NCI-H187 (cell line): ENCODE measurements at regions not wholly inside any gene's neighbourhood (a gene's known extent, or its start where the extent isn't known, plus 50 kb on each side); places are given as distances from the start of the nearest gene placed in this dataset.
A peak's percentile ranks its signal among the peaks of the same experiment; 100 is the strongest.
"Not testable (repeated sequence)": the region's sequence is repeated elsewhere in the genome, so short reads cannot be mapped to it uniquely, and the experiment has no call there.

ENCODE experiments used
- DNase-seq, 2 experiments: peaks; one replicate each; lab custom pipeline; 2025; lab: John Stamatoyannopoulos, UW

- DNase-seq = no peak
Observed at GRCh38 chr4:128688846-128689437, 120.6 kb upstream of the JADE1 start.

DNA sequence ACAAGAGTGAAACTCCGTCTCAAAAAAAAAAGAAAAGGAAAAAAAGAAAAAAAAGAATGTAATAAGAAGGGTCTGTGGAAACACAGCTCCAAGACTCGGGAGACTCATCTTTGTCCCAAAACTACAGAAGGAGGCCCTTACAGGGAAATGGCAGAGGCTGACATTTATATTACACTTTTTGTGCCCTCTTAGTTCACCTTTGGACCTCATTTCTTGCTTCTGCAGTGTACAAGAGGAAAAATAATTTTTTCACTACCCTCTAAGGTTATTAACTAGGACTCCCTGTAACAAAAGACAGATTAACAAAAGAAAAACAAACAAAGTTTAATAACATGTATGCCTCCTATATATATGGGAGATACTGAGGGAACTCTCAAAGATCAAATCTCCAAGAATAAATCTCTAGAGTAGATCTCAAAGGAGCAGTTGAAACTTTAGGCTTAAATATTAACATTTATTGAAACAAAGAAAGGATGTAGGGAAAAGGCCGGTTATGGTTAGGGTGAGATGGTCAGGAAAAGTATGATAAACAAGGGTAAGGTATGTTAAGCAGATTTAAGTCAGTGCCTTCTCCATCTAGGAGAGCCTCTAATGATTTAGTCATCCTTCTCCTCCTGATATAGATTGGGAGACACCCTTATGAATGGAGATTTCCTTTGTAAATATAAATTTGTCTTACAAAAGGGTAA, 121.3 kb upstream of the JADE1 start:
- DNase-seq = no peak

- DNase-seq = no peak
Observed at GRCh38 chr4:128686810-128687209, 122.7 kb upstream of the JADE1 start.

DNA sequence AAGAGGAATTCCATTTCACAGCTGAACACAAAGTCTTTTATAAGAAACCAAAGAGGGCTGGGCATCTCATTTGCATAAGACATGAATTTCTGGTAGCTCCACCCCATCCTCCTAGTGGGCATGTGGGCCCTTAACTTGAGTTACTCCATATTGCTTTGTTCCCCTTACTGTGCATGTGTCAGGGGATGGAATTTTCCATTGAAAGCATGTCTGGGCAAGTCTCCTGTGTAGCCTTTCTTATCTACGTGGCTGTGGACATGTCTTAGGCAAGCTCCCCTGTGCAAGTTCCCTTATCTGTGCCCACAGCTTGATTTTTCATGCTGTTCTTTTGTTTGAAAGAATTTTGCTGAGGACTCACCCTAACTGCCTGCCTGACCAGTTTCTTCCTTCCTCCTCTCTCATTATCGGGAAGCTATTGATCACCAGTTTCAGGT, 123.5 kb upstream of the JADE1 start:
- DNase-seq = no peak

GRCh38 chr4:128684016-128684415, 125.5 kb upstream of the JADE1 start:
- no peak for DNase-seq

DNA sequence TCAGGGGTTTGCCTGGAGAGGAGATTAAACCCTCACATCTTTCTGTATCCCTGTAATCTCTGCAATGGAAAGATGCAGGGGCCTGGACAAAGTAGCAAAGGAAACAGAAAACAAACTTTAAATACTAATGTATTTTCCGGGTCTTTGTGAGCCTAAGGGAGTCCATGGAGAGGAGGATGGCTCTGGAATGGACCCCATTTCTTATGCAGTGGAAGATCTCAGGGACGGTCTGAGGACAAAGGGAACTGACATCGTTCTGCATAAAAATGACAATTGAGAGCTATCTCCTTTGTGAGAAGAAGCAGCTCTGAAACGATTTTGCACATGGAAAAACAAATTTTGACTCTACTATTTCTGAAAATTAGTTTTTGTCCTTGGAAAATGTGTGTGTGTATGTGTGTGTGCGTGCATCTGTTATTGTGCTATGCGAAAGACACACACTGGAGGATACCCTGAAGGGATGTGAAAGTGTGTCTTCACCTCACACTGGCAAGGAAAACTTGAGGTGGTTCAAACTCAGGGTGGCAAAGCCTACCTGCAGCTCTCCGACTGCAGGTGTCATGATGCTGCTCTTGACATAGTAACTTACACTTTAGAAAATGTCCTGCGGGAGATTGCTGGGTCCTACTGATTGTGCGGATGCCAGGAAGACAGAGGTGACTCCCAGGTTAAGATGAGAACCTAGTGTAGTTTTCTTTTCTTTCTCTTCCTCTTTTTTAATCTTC, 126.4 kb upstream of the JADE1 start:
- DNase-seq = no peak

- no peak for DNase-seq
Observed at GRCh38 chr4:128676095-128676494, 133.4 kb upstream of the JADE1 start.

DNA sequence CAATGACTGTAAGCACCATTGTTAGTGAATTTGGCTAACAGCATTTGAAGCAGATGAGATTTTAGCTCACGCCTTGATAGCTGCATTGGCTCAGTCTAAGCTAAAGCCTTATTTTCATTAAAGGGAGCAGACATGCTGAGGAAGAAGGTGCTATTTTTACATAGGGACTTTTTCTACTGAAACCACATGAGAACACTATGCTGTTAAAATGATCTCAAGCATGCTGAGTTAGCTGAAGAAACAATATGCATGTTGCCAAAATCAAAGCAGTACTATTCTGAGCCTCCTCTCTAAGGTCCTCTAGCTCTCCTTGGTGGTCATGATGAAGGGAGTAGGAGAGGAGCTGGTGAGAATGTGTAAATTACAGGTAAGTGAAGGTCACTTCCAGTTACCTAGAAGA, 134.4 kb upstream of the JADE1 start:
- DNase-seq = no peak

DNA sequence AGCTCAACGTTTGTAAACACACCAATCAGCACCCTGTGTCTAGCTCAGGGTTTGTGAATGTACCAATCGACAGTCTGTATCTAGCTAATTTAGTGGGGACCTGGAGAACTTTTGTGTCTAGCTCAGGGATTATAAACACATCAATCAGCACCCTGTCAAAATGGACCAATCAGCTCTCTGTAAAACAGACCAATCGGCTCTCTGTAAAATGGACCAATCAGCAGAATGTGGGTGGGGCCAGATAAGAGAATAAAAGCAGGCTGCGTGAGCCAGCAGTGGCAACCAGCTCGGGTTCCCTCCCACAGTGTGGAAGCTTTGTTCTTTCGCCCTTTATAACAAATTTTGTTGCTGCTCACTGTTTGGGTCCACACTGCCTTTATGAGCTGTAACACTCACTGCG, 136.3 kb upstream of the JADE1 start:
- not testable (repeated sequence) for DNase-seq

GRCh38 chr4:128672596-128672995, 136.9 kb upstream of the JADE1 start:
- DNase-seq = not testable (repeated sequence)

DNA sequence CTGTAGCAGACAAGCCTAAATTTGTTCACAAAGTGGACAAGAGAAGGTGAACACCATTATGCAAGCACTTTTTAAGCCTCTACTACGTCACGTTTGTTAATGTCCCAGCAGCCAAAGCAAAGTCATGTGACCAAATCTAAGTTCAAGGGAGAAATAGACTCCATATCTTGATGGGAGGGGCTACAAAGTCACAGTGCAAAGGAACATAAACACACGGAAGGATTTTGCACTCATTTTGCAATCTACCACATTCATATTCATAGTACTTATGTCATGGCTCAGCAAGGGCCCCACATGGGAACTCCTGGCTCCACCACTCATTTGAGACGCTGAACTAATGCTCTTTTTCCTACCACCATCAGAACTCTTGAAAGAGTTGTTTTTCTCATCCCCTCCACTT, 139.0 kb upstream of the JADE1 start:
- no peak for DNase-seq

GRCh38 chr4:128668566-128668965, 140.9 kb upstream of the JADE1 start:
- no peak for DNase-seq

- no peak for DNase-seq
Observed at GRCh38 chr4:128665514-128665913, 144.0 kb upstream of the JADE1 start.

- no peak for DNase-seq
Observed at GRCh38 chr4:128663325-128663724, 146.2 kb upstream of the JADE1 start.

GRCh38 chr4:128661479-128661878, 148.0 kb upstream of the JADE1 start:
- DNase-seq = no peak

GRCh38 chr4:128660361-128661215, 148.9 kb upstream of the JADE1 start:
- DNase-seq = no peak

GRCh38 chr4:128658214-128658631, 151.3 kb upstream of the JADE1 start:
- no peak for DNase-seq

GRCh38 chr4:128657638-128658037, 151.9 kb upstream of the JADE1 start:
- no peak for DNase-seq

DNA sequence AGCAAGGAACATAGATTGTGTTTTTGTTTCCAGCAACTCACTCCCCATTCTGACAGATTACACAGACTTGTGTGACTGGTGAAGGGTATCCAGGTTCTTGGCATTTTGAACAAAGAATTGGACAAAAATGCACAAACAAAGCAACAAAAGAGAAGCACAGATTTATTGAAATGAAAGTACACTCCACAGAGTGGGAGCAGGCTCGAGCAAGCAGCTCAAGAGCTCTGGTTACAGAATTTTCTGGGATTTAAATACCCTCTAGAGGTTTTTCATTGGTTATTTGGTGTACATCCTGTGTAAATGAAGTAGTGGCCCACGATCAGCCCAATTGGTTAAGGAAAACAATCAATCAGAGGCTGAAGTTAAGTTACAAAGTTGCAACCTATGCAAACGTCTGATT, 155.0 kb upstream of the JADE1 start:
- DNase-seq = no peak

DNA sequence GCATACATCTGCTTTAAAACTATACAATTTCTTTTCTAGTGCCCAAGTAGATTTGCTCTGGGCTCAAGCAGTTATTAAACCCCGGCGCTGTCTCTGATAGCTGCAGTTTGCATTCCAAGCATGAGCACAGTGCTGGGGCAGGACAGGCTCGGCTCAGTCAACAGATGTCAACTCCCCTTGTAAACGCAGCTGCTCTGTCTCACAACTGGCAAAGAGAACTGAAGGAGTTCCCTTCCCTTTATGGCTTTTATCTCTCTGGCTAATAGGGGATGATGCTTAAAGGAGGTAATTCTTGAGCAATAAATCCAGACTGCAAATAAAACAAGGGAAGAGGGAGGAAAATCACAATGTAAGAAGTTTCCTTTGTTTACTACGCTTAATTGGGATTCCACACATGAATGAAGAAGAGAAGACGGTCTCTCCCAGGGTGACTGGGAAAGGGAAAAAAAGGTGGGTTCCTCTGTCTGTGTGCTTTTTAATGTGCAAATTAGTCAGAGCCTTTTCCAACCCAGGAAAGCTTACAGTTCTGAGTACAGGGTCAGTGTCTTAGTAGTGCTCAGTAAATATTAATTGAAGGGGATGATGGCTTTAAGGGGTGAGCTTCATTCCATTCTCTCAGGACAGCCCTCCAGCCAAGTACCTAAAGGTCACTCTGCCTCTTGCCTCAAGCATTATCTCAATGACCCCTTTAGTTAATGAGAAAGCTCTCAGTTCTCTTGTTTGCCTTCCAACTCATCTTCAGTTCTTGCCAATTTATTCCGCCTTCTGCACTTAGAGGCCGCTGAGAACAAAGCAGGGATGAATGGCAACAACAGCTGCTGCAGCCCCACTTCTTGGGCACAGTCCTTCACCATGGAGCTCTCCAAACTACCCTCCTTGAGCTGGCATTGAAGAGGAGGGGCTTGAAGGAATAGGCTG, 155.7 kb upstream of the JADE1 start:
- peak; percentile 37 to 47 for DNase-seq

DNA sequence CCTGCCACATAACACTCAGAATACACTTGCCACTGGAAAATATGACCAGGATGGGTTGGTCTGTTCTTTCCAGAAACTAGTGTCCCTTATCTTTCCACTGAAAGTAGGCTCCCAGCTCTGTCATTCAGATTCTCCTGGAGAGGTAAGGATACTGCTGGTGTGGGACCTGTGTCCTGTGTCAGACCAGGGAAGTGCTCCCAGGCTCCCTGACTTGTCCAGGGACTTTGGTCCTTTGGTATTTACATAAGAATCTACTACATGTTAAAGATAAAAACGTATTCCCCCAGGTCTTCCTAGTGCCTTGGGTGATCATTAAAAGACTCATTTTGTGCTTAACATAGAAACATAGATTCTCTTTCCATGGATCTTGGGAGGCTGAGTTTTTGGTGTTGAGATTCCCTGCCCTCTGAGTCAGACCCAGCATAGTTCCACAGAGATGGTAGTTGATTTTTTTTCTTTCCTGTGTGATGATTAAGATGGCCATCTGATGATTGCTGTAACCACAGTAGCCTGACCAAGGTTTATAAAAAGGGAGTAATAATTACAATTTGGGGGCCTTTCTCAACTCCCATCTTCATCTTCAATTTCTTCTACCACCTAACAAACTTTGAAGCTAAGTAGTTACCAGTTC, 159.8 kb upstream of the JADE1 start:
- no peak for DNase-seq
